Osteocyte (in vitro differentiated cells): ENCODE measurements at regions not wholly inside any gene's neighbourhood (a gene's known extent, or its start where the extent isn't known, plus 50 kb on each side); places are given as distances from the start of the nearest gene placed in this dataset.

Experiments used
- DNase-seq: peaks from one replicate; pipeline ENCODE4 v3.0.0; 2021; ENCODE audit warnings: mixed read lengths; ENCODE audit not compliant: unreplicated experiment; ENCODE audit errors: extremely low spot score
- H3K27ac Mint-ChIP-seq: one replicate; pipeline ENCODE4 v1.8.0; 2021; ENCODE audit warnings: mild to moderate bottlenecking, mixed read lengths; ENCODE audit not compliant: unreplicated experiment
- H3K27me3 Mint-ChIP-seq: one replicate; pipeline ENCODE4 v1.8.0; 2021; ENCODE audit warnings: mixed read lengths; ENCODE audit not compliant: unreplicated experiment
- H3K36me3 Mint-ChIP-seq: one replicate; pipeline ENCODE4 v1.8.0; 2021; ENCODE audit warnings: mixed read lengths; ENCODE audit not compliant: unreplicated experiment
- H3K4me1 Mint-ChIP-seq: one replicate; pipeline ENCODE4 v1.8.0; 2021; ENCODE audit warnings: mixed read lengths; ENCODE audit not compliant: unreplicated experiment
- H3K4me3 Mint-ChIP-seq: one replicate; pipeline ENCODE4 v1.8.0; 2021; ENCODE audit warnings: mild to moderate bottlenecking, moderate library complexity, mixed read lengths; ENCODE audit not compliant: unreplicated experiment
- H3K9me3 Mint-ChIP-seq: one replicate; pipeline ENCODE4 v1.8.0; 2021; ENCODE audit warnings: mixed read lengths; ENCODE audit not compliant: unreplicated experiment
- CTCF ChIP-seq: fragments of 200-600 bp; sonication (generic); IDR thresholded peaks from 2 replicates; pipeline ENCODE4 v1.5.0; 2021; ENCODE audit warnings: antibody characterized with exemption, mild to moderate bottlenecking, moderate library complexity

- H3K9me3 Mint-ChIP-seq: no peaks in the 10 kb centered on the region
- H3K36me3 Mint-ChIP-seq: no peaks in the 10 kb centered on the region
Measured at GRCh38 chr20:24084281-24084680, 95.7 kb upstream of the GGTLC1 start.

GRCh38 chr20:24081077-24081476 lies 92.5 kb upstream of the GGTLC1 start:
- H3K27me3 Mint-ChIP-seq: peaks cover 2% of the 10 kb centered on the region
- H3K36me3 Mint-ChIP-seq: no peaks in the 10 kb centered on the region
- no peaks in the 10 kb centered on the region for H3K9me3 Mint-ChIP-seq
- no peak overlapping the region for H3K27ac Mint-ChIP-seq
- no peaks in the 10 kb centered on the region for H3K4me1 Mint-ChIP-seq
- no peak overlapping the region for H3K4me3 Mint-ChIP-seq
- TF ChIP-seq CTCF: no peak
- peak; percentile 60 for DNase-seq

More at GRCh38 chr20:24084281-24084680, 95.7 kb upstream of the GGTLC1 start:
- Mint-ChIP-seq H3K4me1 (no peaks in the 10 kb centered on the region), H3K27me3 (peaks cover 5% of the 10 kb centered on the region), H3K27ac (no peak overlapping the region), H3K4me3 (no peak overlapping the region)
- no peak for TF ChIP-seq CTCF
- DNase-seq: no peak

- no peaks in the 10 kb centered on the region for H3K36me3 Mint-ChIP-seq
- DNase-seq: peak; percentile 44
- no peak overlapping the region for H3K27ac Mint-ChIP-seq
- no peak for TF ChIP-seq CTCF
- no peak overlapping the region for H3K4me3 Mint-ChIP-seq
- H3K27me3 Mint-ChIP-seq: peaks cover 2% of the 10 kb centered on the region
- H3K9me3 Mint-ChIP-seq: no peaks in the 10 kb centered on the region
- no peaks in the 10 kb centered on the region for H3K4me1 Mint-ChIP-seq
Measured at GRCh38 chr20:24079661-24080412, 91.3 kb upstream of the GGTLC1 start.

GRCh38 chr20:24077145-24077544 lies 88.6 kb upstream of the GGTLC1 start:
- H3K9me3 Mint-ChIP-seq: no peaks in the 10 kb centered on the region
- peaks cover 2% of the 10 kb centered on the region for H3K27me3 Mint-ChIP-seq
- no peak overlapping the region for H3K27ac Mint-ChIP-seq
- TF ChIP-seq CTCF: no peak
- no peak for DNase-seq
- H3K4me3 Mint-ChIP-seq: no peak overlapping the region
- H3K4me1 Mint-ChIP-seq: no peaks in the 10 kb centered on the region
- no peaks in the 10 kb centered on the region for H3K36me3 Mint-ChIP-seq

- peaks cover 15% of the 10 kb centered on the region for H3K27me3 Mint-ChIP-seq
- H3K27ac Mint-ChIP-seq: no peak overlapping the region
- H3K36me3 Mint-ChIP-seq: no peaks in the 10 kb centered on the region
- no peak for DNase-seq
- no peaks in the 10 kb centered on the region for H3K4me1 Mint-ChIP-seq
- TF ChIP-seq CTCF: no peak
- no peak overlapping the region for H3K4me3 Mint-ChIP-seq
- peaks cover 12% of the 10 kb centered on the region for H3K9me3 Mint-ChIP-seq
Measured at GRCh38 chr20:24070679-24071078, 82.1 kb upstream of the GGTLC1 start.
